ENCODE measurements at regions not wholly inside any gene's neighbourhood (a gene's known extent, or its start where the extent isn't known, plus 50 kb on each side); places are given as distances from the start of the nearest gene placed in this dataset.
"Not testable (repeated sequence)": the region's sequence is repeated elsewhere in the genome, so short reads cannot be mapped to it uniquely, and the experiment has no call there.

- no peak for DNase-seq
Observed at GRCh38 chr9:84054341-84055010, 73.9 kb downstream of the RMI1 start.

GRCh38 chr9:84057662-84058061 lies 77.1 kb downstream of the RMI1 start:
- no peak for DNase-seq

GRCh38 chr9:84059936-84060335 lies 79.3 kb downstream of the RMI1 start:
- DNase-seq = no peak

- DNase-seq = no peak
Observed at GRCh38 chr9:84061613-84062193, 81.1 kb downstream of the RMI1 start.

GRCh38 chr9:84062538-84062937 lies 81.9 kb downstream of the RMI1 start:
- DNase-seq = no peak

- no peak for DNase-seq
Observed at GRCh38 chr9:84067821-84068220, 87.2 kb downstream of the RMI1 start.

GRCh38 chr9:84068872-84069271 lies 88.3 kb downstream of the RMI1 start:
- no peak for DNase-seq

GRCh38 chr9:84070590-84070989 lies 90.0 kb downstream of the RMI1 start:
- no peak for DNase-seq

GRCh38 chr9:84072621-84073180 lies 92.1 kb downstream of the RMI1 start:
- DNase-seq = no peak

GRCh38 chr9:84075004-84075403 lies 94.4 kb downstream of the RMI1 start:
- no peak for DNase-seq

- no peak for DNase-seq
Observed at GRCh38 chr9:84076384-84076783, 95.8 kb downstream of the RMI1 start.

- DNase-seq = not testable (repeated sequence)
Observed at GRCh38 chr9:84077816-84078215, 97.2 kb downstream of the RMI1 start.

GRCh38 chr9:84079994-84080393 lies 99.4 kb downstream of the RMI1 start:
- DNase-seq = no peak

GRCh38 chr9:84101964-84102632 lies 121.5 kb downstream of the RMI1 start:
- no peak for DNase-seq

GRCh38 chr9:84103651-84104377 lies 123.2 kb downstream of the RMI1 start:
- no peak for DNase-seq

GRCh38 chr9:84107081-84107480 lies 126.5 kb downstream of the RMI1 start:
- no peak for DNase-seq

GRCh38 chr9:84107995-84108394 lies 127.4 kb downstream of the RMI1 start:
- DNase-seq = no peak

GRCh38 chr9:84111726-84112125 lies 131.1 kb downstream of the RMI1 start:
- DNase-seq = no peak

GRCh38 chr9:84121991-84122523 lies 141.5 kb downstream of the RMI1 start:
- DNase-seq = no peak

GRCh38 chr9:84122572-84122971 lies 142.0 kb downstream of the RMI1 start:
- DNase-seq = no peak

- no peak for DNase-seq
Observed at GRCh38 chr9:84123648-84124406, 143.2 kb downstream of the RMI1 start.

GRCh38 chr9:84125046-84125445 lies 144.4 kb downstream of the RMI1 start:
- no peak for DNase-seq

All from CD4-positive, alpha-beta T cell treated with Interleukin-10 for 1 hour (primary cell).